Omental fat pad (tissue), 3 donors: ENCODE measurements at regions not wholly inside any gene's neighbourhood (a gene's known extent, or its start where the extent isn't known, plus 50 kb on each side); places are given as distances from the start of the nearest gene placed in this dataset.

ENCODE experiments used
- ATAC-seq: fragments of 150-250 bp; one replicate; pipeline ENCODE4 v1.9.1; 2016; ENCODE audit warnings: mild to moderate bottlenecking, moderate library complexity; ENCODE audit not compliant: low FRiP score
- DNase-seq: peaks from one replicate; pipeline ENCODE4 v3.0.0-alpha.2; 2019; ENCODE audit warnings: low spot score
- CTCF ChIP-seq, 3 donors: fragments of 450-650 bp; IDR thresholded peaks; one replicate each; pipeline ENCODE4 v1.5.1; 2016 to 2017; ENCODE audit warnings: antibody characterized with exemption in 3 of 3, mild to moderate bottlenecking in 3 of 3, moderate library complexity in 2 of 3

GRCh38 chr13:78383071-78383484, 220.3 kb downstream of the POU4F1 start:
- no peak for TF ChIP-seq CTCF (IDR thresholded peaks at IDR 0.05)

DNA sequence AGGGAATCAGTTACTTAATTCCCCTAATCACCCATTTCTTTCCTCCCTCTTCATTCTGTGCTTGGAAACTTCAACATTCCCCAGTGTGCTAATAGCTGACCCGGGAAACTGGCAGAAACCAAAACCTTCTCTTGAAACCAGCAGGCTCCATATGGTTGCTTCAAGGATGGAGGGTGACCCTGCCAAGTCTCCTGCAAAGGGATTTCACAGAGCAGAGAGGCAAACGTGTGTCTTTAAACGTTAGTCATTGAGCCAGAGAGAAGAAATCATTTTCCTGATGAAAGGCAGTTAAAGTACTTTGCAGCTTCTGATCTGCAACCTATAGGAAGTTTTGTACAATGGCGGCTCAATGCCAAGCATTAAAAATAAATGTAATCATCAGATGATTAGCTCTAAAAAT, 220.9 kb downstream of the POU4F1 start:
- no peak for DNase-seq
- no peak for ATAC-seq
- no peak for TF ChIP-seq CTCF (IDR thresholded peaks at IDR 0.05)

More at GRCh38 chr13:78383071-78383484, 220.3 kb downstream of the POU4F1 start:
- ATAC-seq: no peak
- no peak for DNase-seq

- no peak for ATAC-seq
- no peak for DNase-seq
- no peak for TF ChIP-seq CTCF (IDR thresholded peaks at IDR 0.05)
Observed at GRCh38 chr13:78376822-78377221, 226.5 kb downstream of the POU4F1 start.

- no peak for TF ChIP-seq CTCF (IDR thresholded peaks at IDR 0.05)
- no peak for ATAC-seq
- no peak for DNase-seq
Observed at GRCh38 chr13:78376033-78376432, 227.3 kb downstream of the POU4F1 start.

DNA sequence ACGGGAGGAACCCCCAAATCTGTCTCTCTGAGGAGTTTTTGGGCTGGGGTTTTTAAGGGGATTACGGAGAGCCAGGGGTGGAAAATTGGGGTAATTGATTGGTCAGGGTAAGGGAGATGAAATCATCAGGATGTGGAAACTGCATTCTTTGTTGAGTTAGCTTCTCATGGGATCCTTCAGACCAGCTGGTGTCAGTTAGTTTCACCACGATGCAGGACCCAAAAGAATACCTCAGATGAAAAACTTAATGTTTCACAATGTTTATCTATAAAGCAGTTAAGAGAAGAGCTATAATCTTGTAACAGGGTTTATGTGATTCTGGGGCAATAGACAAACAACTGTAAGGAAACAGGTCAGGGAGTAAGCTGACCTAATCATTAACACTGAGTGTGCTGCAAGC, 230.8 kb downstream of the POU4F1 start:
- TF ChIP-seq CTCF (IDR thresholded peaks at IDR 0.05): no peak
- DNase-seq (no peak), ATAC-seq (no peak)

GRCh38 chr13:78370231-78370630, 233.1 kb downstream of the POU4F1 start:
- no peak for TF ChIP-seq CTCF (IDR thresholded peaks at IDR 0.05)
- no peak for DNase-seq
- no peak for ATAC-seq

DNA sequence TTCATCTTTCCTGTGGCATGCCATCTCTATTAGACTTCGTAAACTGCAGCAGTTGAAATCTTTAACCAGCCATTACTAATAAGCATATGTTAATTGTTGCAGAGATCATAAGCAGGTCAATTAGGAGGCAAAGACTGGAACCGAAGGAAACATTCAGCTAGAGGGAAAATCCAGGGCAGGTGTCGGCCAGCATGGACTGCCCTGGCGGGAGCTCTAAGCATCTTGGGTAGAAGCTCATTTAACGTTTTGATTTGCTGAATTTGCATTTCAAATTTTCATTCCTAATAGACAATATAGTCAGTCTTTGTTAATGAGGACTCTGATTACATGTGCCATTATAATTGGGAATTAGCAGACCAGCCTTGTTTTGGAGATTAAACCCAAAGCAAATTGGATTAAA, 238.6 kb downstream of the POU4F1 start:
- no peak for ATAC-seq
- DNase-seq: no peak
- TF ChIP-seq CTCF (IDR thresholded peaks at IDR 0.05): no peak
